Gastroesophageal sphincter (tissue), 4 donors: ENCODE measurements at regions not wholly inside any gene's neighbourhood (a gene's known extent, or its start where the extent isn't known, plus 50 kb on each side); places are given as distances from the start of the nearest gene placed in this dataset.
"Not testable (repeated sequence)": the region's sequence is repeated elsewhere in the genome, so short reads cannot be mapped to it uniquely, and the experiment has no call there.

ENCODE experiments used
- ATAC-seq: fragments of 150-250 bp; one replicate; pipeline ENCODE4 v1.9.1; 2016; ENCODE audit warnings: mild to moderate bottlenecking, moderate library complexity
- H3K27ac ChIP-seq, 4 donors: fragments of 200-600 bp; sonication (generic) in 3 of 4; 1 replicate in 3 of 4; 2 replicates in 1 of 4; pipeline ENCODE4 v1.5.1; 2016 to 2019
- H3K27me3 ChIP-seq: fragments of 200-600 bp; sonication (generic); one replicate; pipeline ENCODE4 v1.5.1; 2019
- H3K36me3 ChIP-seq, 2 donors: fragments of 200-600 bp; sonication (generic); one replicate each; pipeline ENCODE4 v1.5.1; 2019; ENCODE audit warnings: control low read depth in 1 of 2
- H3K4me1 ChIP-seq, 3 donors: fragments of 200-600 bp; sonication (generic); 1 replicate in 2 of 3; 2 replicates in 1 of 3; pipeline ENCODE4 v1.5.1; 2016 to 2019; ENCODE audit warnings: control low read depth in 2 of 3
- H3K4me3 ChIP-seq, 2 donors: fragments of 200-600 bp; sonication (generic); one replicate each; pipeline ENCODE4 v1.5.1; 2019; ENCODE audit warnings: mild to moderate bottlenecking in 1 of 2, moderate library complexity in 1 of 2
- H3K9me3 ChIP-seq, 3 donors: fragments of 200-600 bp; sonication (generic); one replicate each; pipeline ENCODE4 v1.5.1; 2017 to 2019; ENCODE audit warnings: control low read depth in 2 of 3
- CTCF ChIP-seq, 4 experiments: fragments of 200-600 bp in 2 of 4; fragments of 450-650 bp in 2 of 4; sonication (generic) in 1 of 4; IDR thresholded peaks; one replicate each; pipeline ENCODE4 v1.5.1; 2017 to 2019; ENCODE audit warnings: antibody characterized with exemption in 4 of 4, mild to moderate bottlenecking in 2 of 4, moderate library complexity in 2 of 4
- EP300 ChIP-seq: sonication (generic); formaldehyde crosslinking; IDR thresholded peaks from one replicate; pipeline ENCODE4 v1.6.1; 2017; ENCODE audit warnings: antibody characterized with exemption, mild to moderate bottlenecking
- POLR2A ChIP-seq, 2 donors: fragments of 450-650 bp; IDR thresholded peaks; one replicate each; pipeline ENCODE4 v1.6.1; 2017; ENCODE audit warnings: antibody characterized with exemption in 2 of 2, mild to moderate bottlenecking in 2 of 2, moderate library complexity in 1 of 2
- POLR2AphosphoS5 ChIP-seq: sonication (generic); formaldehyde crosslinking; IDR thresholded peaks from one replicate; pipeline ENCODE4 v1.6.1; 2017; ENCODE audit warnings: antibody characterized with exemption
- WGBS, 2 donors: methylation state at CpG; one replicate each; pipeline ENCODE4 v1.1.5; 2018; ENCODE audit warnings: low coverage in 1 of 2; 5-methylcytosine and 5-hydroxymethylcytosine counted together

- Histone ChIP-seq H3K27ac (no peak overlapping the region), H3K27me3 (no peaks in the 10 kb centered on the region), H3K36me3 (no peaks in the 10 kb centered on the region), H3K4me3 (no peak overlapping the region), H3K4me1 (no peaks in the 10 kb centered on the region), H3K9me3 (no peaks in the 10 kb centered on the region)
- no peak for TF ChIP-seq CTCF (IDR thresholded peaks at IDR 0.05)
- no peak for TF ChIP-seq POLR2A (IDR thresholded peaks at IDR 0.05)
- TF ChIP-seq POLR2AphosphoS5 = no peak
- no peak for TF ChIP-seq EP300
- no peak for ATAC-seq
- 49 to 75% methylated on average over 2 of the region's 2 CpGs for WGBS, 2 donors
Observed at GRCh38 chr4:62618042-62618441, 1417.9 kb downstream of the ADGRL3 start.

- no peaks in the 10 kb centered on the region for H3K4me1 ChIP-seq
- H3K27ac ChIP-seq = no peak overlapping the region
- WGBS, 2 donors = 55 to 58% methylated on average over 1 of the region's 1 CpG
- no peaks in the 10 kb centered on the region for H3K9me3 ChIP-seq
- no peak for ATAC-seq
- no peaks in the 10 kb centered on the region for H3K36me3 ChIP-seq
- no peak overlapping the region for H3K4me3 ChIP-seq
- no peak for TF ChIP-seq POLR2AphosphoS5
- no peak for TF ChIP-seq EP300
- no peak for TF ChIP-seq POLR2A (IDR thresholded peaks at IDR 0.05)
- no peak for TF ChIP-seq CTCF (IDR thresholded peaks at IDR 0.05)
- H3K27me3 ChIP-seq = no peaks in the 10 kb centered on the region
Observed at GRCh38 chr4:62601737-62602136, 1401.6 kb downstream of the ADGRL3 start.

- WGBS, 2 donors = 54 to 73% methylated on average over 9 of the region's 12 CpGs
- H3K4me1 ChIP-seq, ATAC-seq: not testable (repeated sequence)
Observed at GRCh38 chr4:62595265-62595664, 1395.1 kb downstream of the ADGRL3 start.

GRCh38 chr4:62591756-62592155 lies 1391.6 kb downstream of the ADGRL3 start:
- Histone ChIP-seq H3K4me1 (no peaks in the 10 kb centered on the region), H3K36me3 (no peaks in the 10 kb centered on the region), H3K27ac (no peak overlapping the region), H3K4me3 (no peak overlapping the region), H3K9me3 (no peaks in the 10 kb centered on the region), H3K27me3 (no peaks in the 10 kb centered on the region)
- 85 to 88% methylated on average over 2 of the region's 2 CpGs for WGBS, 2 donors
- TF ChIP-seq EP300 = no peak
- no peak for ATAC-seq

More at GRCh38 chr4:62595265-62595664, 1395.1 kb downstream of the ADGRL3 start:
- H3K27me3 ChIP-seq, H3K27ac ChIP-seq, H3K9me3 ChIP-seq, H3K4me3 ChIP-seq, H3K36me3 ChIP-seq: not testable (repeated sequence)

GRCh38 chr4:62588671-62589070 lies 1388.5 kb downstream of the ADGRL3 start:
- Histone ChIP-seq H3K4me1 (no peaks in the 10 kb centered on the region), H3K4me3 (no peak overlapping the region), H3K27ac (no peak overlapping the region), H3K36me3 (no peaks in the 10 kb centered on the region), H3K9me3 (no peaks in the 10 kb centered on the region), H3K27me3 (no peaks in the 10 kb centered on the region)
- ATAC-seq = no peak
- WGBS, 2 donors = no CpG with 5 or more reads among the region's 1 CpG
- TF ChIP-seq EP300 = no peak
- TF ChIP-seq POLR2A (IDR thresholded peaks at IDR 0.05) = no peak
- TF ChIP-seq POLR2AphosphoS5 = no peak
- no peak for TF ChIP-seq CTCF (IDR thresholded peaks at IDR 0.05)

- H3K4me1 ChIP-seq = no peaks in the 10 kb centered on the region
- H3K4me3 ChIP-seq = no peak overlapping the region
- ATAC-seq = no peak
- no peaks in the 10 kb centered on the region for H3K9me3 ChIP-seq
- TF ChIP-seq POLR2AphosphoS5 = no peak
- no peak for TF ChIP-seq POLR2A (IDR thresholded peaks at IDR 0.05)
- no peak for TF ChIP-seq EP300
- no peak for TF ChIP-seq CTCF (IDR thresholded peaks at IDR 0.05)
- no peaks in the 10 kb centered on the region for H3K27me3 ChIP-seq
- no peak overlapping the region for H3K27ac ChIP-seq
- no peaks in the 10 kb centered on the region for H3K36me3 ChIP-seq
- WGBS, 2 donors = 100% methylated on average over 1 of the region's 4 CpGs; no CpG with 5 or more reads in 1 of the 2 donors
Observed at GRCh38 chr4:62571494-62571893, 1371.4 kb downstream of the ADGRL3 start.
